Esophagus squamous epithelium (tissue), 4 donors: ENCODE measurements at regions not wholly inside any gene's neighbourhood (a gene's known extent, or its start where the extent isn't known, plus 50 kb on each side); places are given as distances from the start of the nearest gene placed in this dataset.
"Not testable (repeated sequence)": the region's sequence is repeated elsewhere in the genome, so short reads cannot be mapped to it uniquely, and the experiment has no call there.

Experiments
- POLR2A ChIP-seq, 4 donors: fragments of 450-650 bp; IDR thresholded peaks; one replicate each; pipeline ENCODE4 v1.6.1; 2017; ENCODE audit warnings: antibody characterized with exemption in 4 of 4, mild to moderate bottlenecking in 4 of 4, moderate library complexity in 3 of 4
- TF ChIP-seq, protein P1 (sequence below), 6 experiments: fragments of 450-650 bp in 4 of 6; fragments of 200-600 bp in 2 of 6; sonication (generic) in 2 of 6; IDR thresholded peaks; one replicate each; pipeline ENCODE4 v1.5.1; 2016 to 2019; ENCODE audit warnings: antibody characterized with exemption in 6 of 6, mild to moderate bottlenecking in 4 of 6, moderate library complexity in 4 of 6

- TF ChIP-seq, protein P1, sequence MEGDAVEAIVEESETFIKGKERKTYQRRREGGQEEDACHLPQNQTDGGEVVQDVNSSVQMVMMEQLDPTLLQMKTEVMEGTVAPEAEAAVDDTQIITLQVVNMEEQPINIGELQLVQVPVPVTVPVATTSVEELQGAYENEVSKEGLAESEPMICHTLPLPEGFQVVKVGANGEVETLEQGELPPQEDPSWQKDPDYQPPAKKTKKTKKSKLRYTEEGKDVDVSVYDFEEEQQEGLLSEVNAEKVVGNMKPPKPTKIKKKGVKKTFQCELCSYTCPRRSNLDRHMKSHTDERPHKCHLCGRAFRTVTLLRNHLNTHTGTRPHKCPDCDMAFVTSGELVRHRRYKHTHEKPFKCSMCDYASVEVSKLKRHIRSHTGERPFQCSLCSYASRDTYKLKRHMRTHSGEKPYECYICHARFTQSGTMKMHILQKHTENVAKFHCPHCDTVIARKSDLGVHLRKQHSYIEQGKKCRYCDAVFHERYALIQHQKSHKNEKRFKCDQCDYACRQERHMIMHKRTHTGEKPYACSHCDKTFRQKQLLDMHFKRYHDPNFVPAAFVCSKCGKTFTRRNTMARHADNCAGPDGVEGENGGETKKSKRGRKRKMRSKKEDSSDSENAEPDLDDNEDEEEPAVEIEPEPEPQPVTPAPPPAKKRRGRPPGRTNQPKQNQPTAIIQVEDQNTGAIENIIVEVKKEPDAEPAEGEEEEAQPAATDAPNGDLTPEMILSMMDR (IDR thresholded peaks at IDR 0.05): not testable (repeated sequence)
- not testable (repeated sequence) for TF ChIP-seq POLR2A (IDR thresholded peaks at IDR 0.05)
Measured at GRCh38 chr1:120649730-120650129, 74.0 kb upstream of the NBPF26 start.
